Islet precursor cell (in vitro differentiated cells): ENCODE measurements at regions not wholly inside any gene's neighbourhood (a gene's known extent, or its start where the extent isn't known, plus 50 kb on each side); places are given as distances from the start of the nearest gene placed in this dataset.

Experiments
- DNase-seq: peaks from one replicate; pipeline ENCODE4 v3.0.0-alpha.2; 2018

GRCh38 chr5:152901754-152902153 is 496.7 kb upstream of the NMUR2 start:
- no peak for DNase-seq

GRCh38 chr5:152905286-152905685 is 500.2 kb upstream of the NMUR2 start:
- no peak for DNase-seq

- DNase-seq = no peak
Measured at GRCh38 chr5:152907488-152908245, 502.6 kb upstream of the NMUR2 start.

GRCh38 chr5:152912924-152913323 is 507.8 kb upstream of the NMUR2 start:
- DNase-seq = no peak

- DNase-seq = no peak
Measured at GRCh38 chr5:152932621-152933020, 527.5 kb upstream of the NMUR2 start.

GRCh38 chr5:152933056-152933455 is 528.0 kb upstream of the NMUR2 start:
- DNase-seq = no peak

GRCh38 chr5:152938630-152939029 is 533.6 kb upstream of the NMUR2 start:
- DNase-seq = no peak

- DNase-seq = no peak
Measured at GRCh38 chr5:152942633-152943336, 537.7 kb upstream of the NMUR2 start.

GRCh38 chr5:152953788-152954483 is 536.5 kb upstream of the GRIA1 start:
- no peak for DNase-seq

GRCh38 chr5:152956943-152957613 is 533.4 kb upstream of the GRIA1 start:
- no peak for DNase-seq

- peak; percentile 91 for DNase-seq
Measured at GRCh38 chr5:152978141-152978835, 512.2 kb upstream of the GRIA1 start.

- no peak for DNase-seq
Measured at GRCh38 chr5:152987131-152987530, 503.3 kb upstream of the GRIA1 start.

GRCh38 chr5:152990217-152990616 is 500.3 kb upstream of the GRIA1 start:
- DNase-seq = no peak

- no peak for DNase-seq
Measured at GRCh38 chr5:152990649-152991048, 499.8 kb upstream of the GRIA1 start.

- no peak for DNase-seq
Measured at GRCh38 chr5:152994033-152994680, 496.3 kb upstream of the GRIA1 start.

GRCh38 chr5:152995214-152995725 is 495.2 kb upstream of the GRIA1 start:
- no peak for DNase-seq

- no peak for DNase-seq
Measured at GRCh38 chr5:153005711-153006110, 484.8 kb upstream of the GRIA1 start.

GRCh38 chr5:153006681-153007080 is 483.8 kb upstream of the GRIA1 start:
- DNase-seq = no peak

GRCh38 chr5:153014194-153014593 is 476.3 kb upstream of the GRIA1 start:
- DNase-seq = no peak

- no peak for DNase-seq
Measured at GRCh38 chr5:153018121-153018520, 472.3 kb upstream of the GRIA1 start.

GRCh38 chr5:153030755-153031725 is 459.4 kb upstream of the GRIA1 start:
- no peak for DNase-seq
